ENCODE measurements at regions not wholly inside any gene's neighbourhood (a gene's known extent, or its start where the extent isn't known, plus 50 kb on each side); places are given as distances from the start of the nearest gene placed in this dataset.

GRCh38 chr1:18565321-18565720 is 65.3 kb upstream of the PAX7 start:
- TF ChIP-seq POLR2AphosphoS5 (IDR thresholded peaks at IDR 0.05; ENCODE audit: low read depth, low read length), result no peak
- TF ChIP-seq ZFX (IDR thresholded peaks at IDR 0.05), result no peak
- no peak for TF ChIP-seq CTCF (IDR thresholded peaks at IDR 0.05 in 2 of 3, conservative IDR thresholded peaks at IDR 0.05 in 1 of 3; ENCODE audit: borderline replicate concordance in 1 of 3, insufficient read depth in 1 of 3, low read depth in 2 of 3, low read length in 2 of 3)
- TF ChIP-seq POLR2A (IDR thresholded peaks at IDR 0.05; ENCODE audit: borderline replicate concordance, extremely low read depth, insufficient read depth, insufficient read length), result no peak
- TF ChIP-seq EZH2 (IDR thresholded peaks at IDR 0.05), result no peak

Measured in HCT116 (cell line).